ENCODE measurements at regions not wholly inside any gene's neighbourhood (a gene's known extent, or its start where the extent isn't known, plus 50 kb on each side); places are given as distances from the start of the nearest gene placed in this dataset.
A peak's percentile ranks its signal among the peaks of the same experiment; 100 is the strongest.

- no peak for DNase-seq
Observed at GRCh38 chr3:126266291-126266840, 86.0 kb upstream of the ALDH1L1 start.

GRCh38 chr3:126264952-126265351 is 84.6 kb upstream of the ALDH1L1 start:
- no peak for DNase-seq

GRCh38 chr3:126264381-126264780 is 84.0 kb upstream of the ALDH1L1 start:
- DNase-seq, result no peak

- DNase-seq, result no peak
Observed at GRCh38 chr3:126263971-126264370, 83.6 kb upstream of the ALDH1L1 start.

- no peak for DNase-seq
Observed at GRCh38 chr3:126263539-126263938, 83.2 kb upstream of the ALDH1L1 start.

- DNase-seq, result no peak
Observed at GRCh38 chr3:126262227-126262626, 81.8 kb upstream of the ALDH1L1 start.

- DNase-seq, result no peak
Observed at GRCh38 chr3:126261037-126261436, 80.7 kb upstream of the ALDH1L1 start.

- no peak for DNase-seq
Observed at GRCh38 chr3:126259411-126260391, 79.3 kb upstream of the ALDH1L1 start.

- no peak for DNase-seq
Observed at GRCh38 chr3:126258670-126259069, 78.3 kb upstream of the ALDH1L1 start.

- no peak for DNase-seq
Observed at GRCh38 chr3:126257984-126258383, 77.6 kb upstream of the ALDH1L1 start.

- DNase-seq, result no peak
Observed at GRCh38 chr3:126257174-126257573, 76.8 kb upstream of the ALDH1L1 start.

GRCh38 chr3:126256251-126256650 is 75.9 kb upstream of the ALDH1L1 start:
- no peak for DNase-seq

- DNase-seq, result no peak
Observed at GRCh38 chr3:126253072-126253471, 72.7 kb upstream of the ALDH1L1 start.

GRCh38 chr3:126252373-126252772 is 72.0 kb upstream of the ALDH1L1 start:
- no peak for DNase-seq

GRCh38 chr3:126245811-126246727 is 65.7 kb upstream of the ALDH1L1 start:
- peak; percentile 1 for DNase-seq
